Epidermal melanocyte (primary cell): ENCODE measurements at regions not wholly inside any gene's neighbourhood (a gene's known extent, or its start where the extent isn't known, plus 50 kb on each side); places are given as distances from the start of the nearest gene placed in this dataset.

Experiments
- DNase-seq: peaks from one replicate; pipeline ENCODE4 v3.0.0; 2011; ENCODE audit warnings: low spot score; ENCODE audit not compliant: insufficient read length

DNA sequence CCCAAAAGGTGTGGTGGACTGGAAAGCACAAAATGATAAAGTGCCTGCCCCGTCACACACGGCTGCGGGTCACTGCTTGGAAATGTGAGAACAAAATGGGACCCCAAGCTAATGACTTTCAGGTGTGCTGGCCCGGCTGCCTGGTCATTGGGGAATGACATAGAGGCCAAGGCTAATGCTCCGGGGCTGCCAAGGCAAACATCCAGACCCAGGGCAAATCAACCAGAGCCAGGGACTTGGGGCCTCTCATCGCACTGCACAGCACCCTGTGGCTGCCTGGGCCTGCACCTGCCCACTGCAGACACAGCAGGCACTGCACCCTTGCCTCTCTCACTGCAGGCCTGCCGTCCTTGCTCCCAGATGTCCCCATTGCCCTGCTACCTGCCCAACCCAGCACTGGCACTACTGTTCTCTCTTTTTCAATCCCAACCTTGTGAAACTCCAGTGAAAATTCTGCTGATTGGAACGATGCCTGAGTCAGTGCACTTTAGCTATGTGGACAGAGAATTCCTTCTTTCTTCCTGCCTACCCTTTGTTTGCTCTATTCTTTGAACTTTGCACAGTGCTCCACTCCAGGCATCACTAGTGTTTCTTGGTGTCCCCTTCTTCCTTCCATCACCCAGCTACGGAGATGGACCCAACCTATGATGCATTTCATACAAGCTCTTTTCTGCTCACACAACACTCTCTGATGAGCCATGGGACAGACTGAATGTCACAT lies 849.5 kb downstream of the MAFB start:
- DNase-seq, result no peak

DNA sequence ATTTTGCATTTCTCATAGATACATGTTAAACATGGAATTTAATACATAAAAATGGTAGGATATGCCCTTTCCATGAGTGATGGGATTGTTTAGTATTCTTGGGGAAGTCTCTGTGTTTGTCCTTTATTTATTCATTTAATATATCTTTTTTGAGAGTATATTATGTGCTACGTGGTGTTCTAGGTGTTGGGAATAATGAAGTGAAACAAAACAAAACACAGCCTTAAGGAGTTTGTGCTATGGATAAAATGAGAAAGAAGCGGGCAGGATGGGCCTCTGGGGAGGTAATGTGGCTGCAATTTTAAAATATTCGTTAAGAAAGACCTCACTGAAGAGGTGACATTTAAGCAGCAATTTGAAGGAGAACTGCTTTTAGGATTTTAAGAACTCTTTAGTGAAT lies 851.5 kb downstream of the MAFB start:
- DNase-seq, result no peak

DNA sequence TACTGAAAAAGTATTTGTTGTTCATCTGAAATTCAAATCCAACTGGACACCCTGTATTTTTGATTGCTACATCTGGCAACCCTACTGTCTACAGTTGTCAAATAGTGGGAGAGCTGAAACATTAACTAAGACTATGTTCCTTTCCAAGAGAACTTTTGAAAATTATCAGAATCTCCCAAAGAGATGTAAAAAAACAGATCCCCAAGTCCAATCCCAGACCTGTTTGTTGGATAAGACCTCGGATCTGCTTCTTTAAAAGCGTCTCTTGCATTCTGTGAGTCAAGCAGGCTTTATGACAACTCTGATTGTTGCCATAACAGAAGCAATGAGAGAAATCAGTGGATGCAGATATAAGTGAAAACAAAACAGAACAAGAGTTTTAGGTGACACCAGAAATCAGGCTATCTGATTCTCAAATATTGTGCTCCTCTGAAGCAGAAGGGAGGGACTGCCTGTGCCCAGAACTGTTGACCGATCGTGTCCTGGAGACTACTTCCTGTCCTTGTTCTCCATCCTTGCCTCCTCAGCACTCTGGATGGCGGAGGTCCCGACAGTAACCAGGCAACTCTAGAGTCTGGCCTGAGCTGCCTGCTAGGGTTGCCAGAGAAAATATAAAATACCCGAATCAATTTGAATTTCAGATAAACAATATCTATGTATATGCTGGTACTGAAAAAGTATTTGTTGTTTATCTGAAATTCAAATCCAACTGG lies 853.8 kb downstream of the MAFB start:
- no peak for DNase-seq

DNA sequence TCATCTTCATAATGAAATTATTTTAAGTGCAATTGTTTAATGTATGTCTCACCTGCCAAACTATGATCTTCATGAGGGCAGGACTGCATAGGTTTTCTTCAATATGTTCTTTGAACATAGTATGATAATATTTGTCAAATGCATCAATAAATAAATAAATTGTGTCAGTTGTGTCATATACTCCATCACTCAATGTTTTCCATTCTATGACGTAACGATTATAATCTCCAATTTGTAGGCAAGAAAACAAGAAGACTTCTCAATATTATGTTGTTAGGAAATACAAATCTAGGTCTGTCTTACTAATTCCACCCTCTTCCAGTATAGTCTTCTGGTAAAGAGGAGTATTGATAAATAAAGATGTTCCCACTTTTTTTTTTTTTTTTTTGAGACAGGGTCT lies 858.1 kb downstream of the MAFB start:
- no peak for DNase-seq

DNA sequence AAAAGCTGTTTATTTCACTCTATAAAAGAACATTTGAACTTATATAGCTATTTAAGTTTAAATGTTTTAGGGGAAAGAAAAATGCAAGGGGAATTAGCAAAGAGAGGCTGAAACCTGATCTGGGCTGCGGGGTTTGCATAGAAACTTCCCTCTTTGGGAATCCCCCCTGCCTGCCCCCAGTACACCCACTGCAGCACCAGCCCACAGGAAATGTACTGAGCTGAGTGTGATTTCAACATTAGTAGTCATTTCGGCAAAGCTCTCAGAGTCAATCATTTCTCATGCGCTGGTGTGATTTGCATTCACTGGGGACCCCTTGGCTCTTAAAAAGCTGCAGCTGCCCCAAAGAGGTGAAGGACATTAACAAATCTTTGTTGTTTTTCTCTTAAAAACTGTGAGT lies 859.4 kb downstream of the MAFB start:
- no peak for DNase-seq

DNA sequence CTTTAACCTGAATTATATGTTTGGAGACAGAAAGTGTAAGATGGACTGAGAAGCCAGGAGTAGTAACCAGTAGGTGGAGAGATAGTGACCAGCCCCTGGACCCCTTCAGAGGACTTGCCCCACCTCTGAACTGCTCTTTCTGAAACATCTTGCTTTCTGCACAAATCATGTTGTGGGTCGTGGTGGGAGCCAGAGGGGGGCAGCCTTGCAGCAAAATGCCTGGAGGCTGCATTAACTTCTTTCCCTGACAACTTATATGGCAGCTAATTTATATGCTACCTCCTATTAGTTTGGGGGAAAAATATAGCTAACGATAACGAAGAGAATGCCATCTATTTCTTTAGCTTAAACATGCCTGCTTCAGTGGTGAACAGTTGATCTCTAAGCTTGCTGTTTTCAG lies 859.8 kb downstream of the MAFB start:
- DNase-seq, result no peak

DNA sequence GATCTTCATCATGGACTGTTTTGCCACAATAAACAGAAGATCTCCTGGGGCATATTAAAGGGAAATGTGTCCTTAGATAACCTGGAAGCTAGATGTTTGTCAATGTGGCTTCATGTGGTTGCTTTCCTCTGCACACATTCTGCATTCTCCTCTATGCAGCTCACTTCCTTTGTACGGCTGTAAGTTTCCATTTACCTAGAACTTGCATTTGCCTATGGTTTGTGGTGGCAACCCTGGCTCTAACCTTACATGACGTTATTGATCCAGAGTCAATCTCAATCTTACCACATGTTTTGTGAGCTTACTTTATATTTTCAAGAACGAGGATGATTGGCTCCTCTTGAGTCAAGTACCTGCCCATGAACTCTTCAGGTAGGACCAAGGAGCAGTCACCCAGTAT lies 863.1 kb downstream of the MAFB start:
- DNase-seq, result no peak

DNA sequence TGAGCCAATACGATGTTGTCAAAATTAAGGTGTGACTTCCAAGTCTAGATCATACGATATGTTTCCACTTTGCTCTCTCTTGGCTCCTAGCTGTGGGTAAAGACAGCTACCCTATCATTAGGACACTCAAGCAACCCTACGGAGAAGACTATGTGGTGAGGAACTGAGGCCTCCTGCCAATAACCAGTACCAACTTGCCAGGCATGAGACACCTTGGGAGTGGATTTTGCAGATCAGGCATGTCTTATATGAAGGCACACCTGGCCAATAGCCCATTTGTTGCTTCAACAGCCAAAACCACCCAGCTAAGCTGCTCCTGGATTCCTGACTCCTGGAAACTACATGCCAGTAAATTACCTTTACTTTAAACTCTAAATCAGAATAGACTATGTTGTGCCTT lies 863.4 kb downstream of the DHX35 start:
- no peak for DNase-seq

DNA sequence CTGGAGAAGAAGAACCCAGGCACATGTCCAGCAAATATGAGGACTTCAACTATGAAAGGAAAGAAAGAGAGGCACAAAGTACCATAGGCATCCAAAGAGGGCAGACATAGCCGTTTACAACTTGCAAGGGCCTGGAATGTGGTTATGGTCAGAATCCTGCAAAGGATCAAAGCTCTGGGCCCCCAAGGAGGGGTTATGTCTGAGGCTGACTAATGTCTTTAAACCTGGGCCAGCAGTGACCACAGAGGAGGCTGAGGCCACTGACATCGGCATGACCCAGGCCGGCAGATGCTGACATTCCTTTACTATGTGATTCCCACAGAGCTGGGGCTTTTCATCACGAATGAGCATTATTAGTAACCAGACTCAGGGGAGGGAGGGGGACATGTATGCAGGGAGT lies 861.1 kb downstream of the DHX35 start:
- DNase-seq, result no peak

DNA sequence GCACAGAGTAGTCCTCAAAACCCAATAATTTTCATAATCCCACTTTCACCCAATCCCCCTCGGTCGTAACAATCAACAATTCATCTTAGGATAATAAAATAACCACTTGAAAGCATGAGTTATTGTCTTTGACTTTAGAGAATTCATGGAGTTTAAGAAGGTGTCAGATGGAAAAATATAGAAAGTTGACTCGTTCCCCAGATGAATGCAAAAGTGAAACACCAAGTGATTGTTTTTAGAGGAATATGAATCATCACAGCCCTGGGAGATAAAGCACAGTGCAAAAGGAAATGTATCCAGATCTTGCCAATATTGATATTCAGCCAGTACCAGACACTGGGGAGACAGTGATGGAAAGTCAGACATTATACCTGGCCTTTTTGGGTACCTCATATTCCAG lies 860.5 kb downstream of the DHX35 start:
- DNase-seq, result no peak

DNA sequence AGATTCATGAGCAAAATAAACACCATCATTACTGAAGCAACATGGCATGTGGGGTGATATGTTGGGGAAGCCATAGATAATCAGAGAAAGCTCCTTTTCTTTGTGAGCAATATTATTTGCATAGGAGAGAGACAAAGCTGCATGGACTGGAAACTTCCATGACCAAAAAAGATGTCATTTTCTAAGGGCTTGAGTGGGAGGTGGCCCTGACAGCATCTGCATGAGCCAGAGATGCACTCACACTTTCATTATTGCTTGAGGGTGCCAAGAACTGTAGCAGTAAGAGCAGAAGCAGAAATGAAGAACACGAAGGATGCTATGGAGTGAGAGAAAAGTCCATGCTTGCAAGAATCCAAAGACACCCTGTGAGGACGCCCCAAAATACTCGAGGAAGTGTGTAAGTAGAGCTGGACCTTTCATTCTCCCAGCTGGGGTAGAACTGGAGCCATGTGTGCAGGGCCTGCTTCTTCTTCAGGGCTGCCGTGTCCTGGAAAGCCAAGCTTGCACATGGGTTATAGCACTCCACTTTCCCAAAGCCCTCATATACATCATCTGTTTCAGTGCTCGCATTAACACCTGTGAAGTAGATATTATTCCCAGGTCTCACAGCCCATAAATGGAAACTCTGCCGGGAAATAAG lies 851.2 kb downstream of the DHX35 start:
- DNase-seq, result no peak

DNA sequence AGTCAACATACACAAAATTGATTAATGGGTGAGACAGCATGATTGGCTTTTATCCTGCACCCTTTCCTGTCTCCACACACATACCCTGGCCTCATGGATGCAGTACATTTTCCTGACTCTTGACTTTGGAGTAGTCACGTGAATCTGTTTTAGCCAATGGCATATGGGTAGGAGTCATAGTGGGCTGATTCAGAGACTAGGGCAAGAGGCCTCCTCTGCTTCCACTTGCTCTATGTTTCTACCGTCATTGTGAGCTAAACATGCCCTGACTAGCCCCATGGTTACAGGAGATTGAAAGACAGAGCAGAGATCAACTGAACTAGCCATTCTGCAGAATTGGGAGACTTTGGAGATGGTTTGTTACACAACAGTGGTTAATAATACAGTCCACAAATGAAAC lies 850.0 kb downstream of the DHX35 start:
- DNase-seq, result no peak

DNA sequence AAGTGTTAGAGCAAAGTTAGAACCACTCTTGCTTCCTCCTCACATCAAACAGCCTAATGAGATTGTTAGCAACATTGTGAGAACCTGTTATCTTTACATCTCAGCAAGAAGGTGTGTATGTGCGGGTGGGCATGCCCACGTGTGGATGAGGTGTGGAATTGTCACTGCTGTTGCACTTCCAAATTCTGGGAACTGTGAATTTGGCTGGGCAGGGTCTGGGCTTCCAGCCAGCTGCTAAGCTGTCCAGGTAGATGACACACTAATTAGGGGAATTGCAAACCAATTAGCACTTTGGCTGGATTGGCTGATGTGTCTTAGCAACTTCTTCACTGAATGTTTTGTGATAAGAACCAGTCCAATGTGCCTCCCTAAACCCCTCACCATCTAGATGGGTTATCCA lies 848.2 kb downstream of the DHX35 start:
- DNase-seq, result no peak

DNA sequence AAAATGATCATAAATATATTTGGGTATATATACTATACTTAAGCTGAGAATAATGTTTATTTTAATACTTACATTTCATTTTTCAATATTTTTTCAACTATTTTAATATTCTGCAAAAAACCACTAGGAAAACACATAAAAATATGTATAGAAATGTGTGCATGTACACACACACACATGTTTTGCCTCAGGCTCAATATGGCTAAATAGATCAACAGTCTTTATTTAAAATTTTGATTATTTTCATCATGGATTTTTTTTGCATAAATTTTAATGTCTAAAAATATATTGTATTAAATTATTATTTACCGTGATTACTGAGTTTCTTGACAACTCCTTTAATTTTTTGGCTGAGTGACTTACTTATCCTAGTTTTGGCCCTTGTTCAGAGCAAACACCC lies 846.5 kb downstream of the DHX35 start:
- DNase-seq, result no peak

DNA sequence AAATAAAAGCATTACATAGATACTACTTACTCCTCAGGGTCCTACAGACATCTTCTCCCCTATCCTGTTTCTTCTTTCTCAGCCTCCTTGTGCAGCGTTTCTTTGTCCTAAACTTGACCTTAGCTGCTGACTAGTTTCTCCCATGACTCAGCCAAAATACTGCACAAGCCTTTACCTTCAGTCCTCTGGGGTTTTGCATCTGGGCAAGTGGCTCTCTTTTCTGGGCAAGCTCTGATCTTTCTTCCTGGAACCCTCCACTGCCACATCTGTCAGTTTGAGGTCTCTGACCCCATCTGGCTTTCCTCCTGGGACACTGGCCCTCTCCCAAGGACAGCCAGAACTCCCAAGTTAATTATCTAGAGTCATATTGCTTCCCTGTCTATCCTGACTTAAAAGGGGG lies 838.4 kb downstream of the DHX35 start:
- DNase-seq, result no peak

DNA sequence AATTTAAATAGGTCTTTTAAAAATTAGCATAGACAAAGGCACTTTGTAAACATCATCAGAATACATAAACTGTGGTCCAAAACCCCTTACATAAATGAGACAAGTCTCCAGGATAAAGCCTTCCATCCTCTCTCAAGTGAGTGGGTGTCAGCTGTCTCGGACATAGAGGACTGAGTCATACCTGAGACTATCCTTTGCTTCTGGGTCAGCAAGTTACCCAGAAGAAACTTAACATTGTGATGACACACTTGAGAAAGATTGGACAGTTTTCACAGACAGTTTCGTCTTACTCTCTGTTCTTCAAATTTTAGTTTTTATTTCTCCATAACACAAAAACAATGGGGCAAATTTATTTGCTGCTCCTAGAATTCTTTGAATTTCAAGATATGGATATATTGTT lies 838.0 kb downstream of the DHX35 start:
- no peak for DNase-seq

DNA sequence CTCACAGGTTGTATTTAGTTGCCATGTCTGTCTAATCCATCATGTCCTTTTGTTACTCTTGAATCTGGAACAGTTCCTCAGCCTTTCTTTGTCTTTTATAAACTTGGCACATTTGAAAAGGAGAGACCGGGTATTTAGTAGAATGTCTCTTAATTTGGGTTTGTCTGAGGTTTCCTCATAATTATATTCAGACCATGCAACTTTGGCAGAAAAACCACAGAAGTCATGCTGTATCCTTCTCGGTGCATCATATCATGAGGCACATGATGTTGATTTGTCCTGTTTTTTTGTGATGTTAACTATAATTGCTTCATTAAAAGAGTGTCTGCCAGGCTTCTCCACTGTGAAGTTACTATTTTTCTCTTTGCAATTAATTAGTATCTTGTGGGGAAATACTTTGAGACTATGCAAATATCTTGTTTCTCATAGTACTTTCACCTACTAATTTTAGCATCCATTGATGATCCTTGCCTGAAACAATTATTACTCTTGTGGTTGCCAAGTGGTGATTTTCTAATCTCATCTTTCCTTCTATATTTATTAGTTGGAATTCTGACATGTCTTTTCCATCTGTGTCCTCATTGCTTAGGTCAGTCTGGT lies 837.3 kb downstream of the DHX35 start:
- DNase-seq, result no peak

DNA sequence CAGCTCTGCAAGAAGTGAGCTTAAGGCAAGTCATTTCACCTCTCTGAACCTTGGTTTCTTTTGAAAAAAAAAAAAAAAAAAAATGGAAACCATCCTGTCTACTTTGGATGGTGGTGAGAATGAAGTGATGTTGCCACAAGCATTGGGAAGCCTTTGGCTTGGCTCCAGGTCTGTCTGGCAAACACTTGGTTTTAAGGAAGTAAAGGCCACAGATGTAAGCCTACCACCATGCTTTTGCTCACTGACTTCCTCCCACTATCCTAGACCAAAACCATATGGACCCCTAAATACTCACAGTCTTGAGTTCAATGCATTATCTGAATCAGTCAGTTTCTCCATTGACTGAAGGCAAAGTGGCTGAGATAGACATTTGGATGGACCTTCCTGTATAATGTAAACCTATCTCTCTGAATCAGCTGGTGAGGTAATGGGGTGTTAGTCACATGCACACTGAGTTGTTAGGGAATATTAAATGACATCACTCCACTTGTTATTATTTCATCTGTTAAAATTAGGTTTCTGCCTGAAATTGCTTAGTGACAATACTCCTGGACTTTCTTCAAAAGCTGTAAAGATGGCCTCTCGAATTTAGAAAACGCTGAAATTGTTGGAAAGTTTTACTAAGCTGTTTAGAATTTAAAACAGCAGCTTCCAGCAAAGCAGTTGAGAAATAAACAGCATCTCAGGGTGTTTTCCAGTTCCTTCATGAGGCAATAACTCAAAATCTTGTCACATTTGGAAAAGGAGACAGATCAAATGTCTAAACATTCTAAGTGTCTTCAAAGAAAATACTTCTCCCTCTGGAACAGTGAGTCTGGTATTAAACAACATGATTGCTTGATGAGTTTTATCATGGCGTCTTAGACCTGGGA lies 833.5 kb downstream of the DHX35 start:
- DNase-seq, result no peak

DNA sequence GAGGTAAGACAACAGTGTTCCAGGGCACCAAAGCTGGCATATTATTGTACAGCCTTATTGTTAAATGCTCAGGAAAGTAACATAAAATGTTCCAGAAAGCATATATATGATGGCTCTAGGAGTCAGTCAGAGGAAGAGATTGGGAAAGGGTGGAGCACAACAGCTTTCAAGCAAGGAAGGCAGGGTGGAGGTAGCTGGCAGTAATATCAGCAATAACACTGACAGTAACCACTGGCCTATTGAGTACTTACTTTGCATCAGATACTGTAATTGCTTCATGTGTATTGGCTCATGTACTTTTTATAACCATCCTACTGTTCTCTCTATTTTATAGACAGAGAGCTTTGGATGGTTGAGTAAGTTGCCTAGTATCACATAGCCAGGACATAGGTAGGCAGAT lies 830.2 kb downstream of the DHX35 start:
- no peak for DNase-seq

DNA sequence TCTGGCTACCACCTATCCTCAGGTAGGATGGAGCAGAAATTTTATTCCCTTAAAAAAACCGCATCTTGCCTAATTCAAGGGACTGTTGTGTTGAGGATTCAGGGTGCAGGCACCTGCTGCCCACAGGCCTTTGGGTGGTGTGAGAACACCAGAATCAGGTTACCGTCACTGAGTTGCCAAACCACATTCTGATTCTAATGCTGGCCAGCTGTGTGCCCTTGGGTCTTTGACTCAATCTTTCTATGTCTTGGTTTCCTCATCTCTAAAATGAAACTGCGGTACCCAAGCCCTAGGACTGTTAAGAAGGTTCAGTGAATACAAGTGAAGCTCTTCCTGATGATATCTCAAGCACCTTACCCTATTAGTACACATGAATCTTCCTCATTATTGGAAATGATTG lies 827.3 kb downstream of the DHX35 start:
- DNase-seq, result no peak

DNA sequence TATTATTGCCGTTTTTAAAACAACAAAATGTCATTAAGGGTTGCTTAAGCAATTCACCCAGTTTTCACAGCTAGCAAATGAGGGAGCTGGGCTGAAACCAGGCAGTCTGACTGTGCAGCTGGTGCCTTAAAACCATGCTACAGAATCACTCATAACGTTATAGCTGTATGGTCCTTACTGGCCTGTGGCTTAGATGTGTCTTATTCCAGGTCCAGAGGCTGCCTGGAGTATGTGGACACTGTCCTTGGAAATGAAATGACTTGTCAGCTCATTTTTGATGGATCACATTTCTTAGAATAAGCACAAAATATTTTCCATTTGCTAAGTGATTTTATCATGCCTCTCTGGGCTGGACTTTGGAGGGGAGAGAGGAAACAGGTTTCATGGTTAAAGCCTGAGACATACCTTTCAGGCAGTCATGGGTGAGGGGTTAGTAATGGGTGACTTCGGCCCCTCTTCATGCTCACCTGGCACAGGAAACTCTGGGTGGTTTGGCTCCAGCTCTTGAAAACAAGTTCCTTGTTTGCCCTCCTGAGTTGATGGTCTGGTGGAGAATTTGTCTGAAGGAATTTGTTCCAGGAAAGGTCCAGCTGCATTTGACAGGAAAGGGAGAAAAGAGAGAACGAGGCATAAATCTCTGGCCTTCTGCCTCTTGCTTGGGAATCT lies 823.2 kb downstream of the DHX35 start:
- no peak for DNase-seq
